GM21723 (cell line): ENCODE measurements at regions not wholly inside any gene's neighbourhood (a gene's known extent, or its start where the extent isn't known, plus 50 kb on each side); places are given as distances from the start of the nearest gene placed in this dataset.
"Not testable (repeated sequence)": the region's sequence is repeated elsewhere in the genome, so short reads cannot be mapped to it uniquely, and the experiment has no call there.

Experiments used
- ATAC-seq: cut with Tn5 transposase; IDR thresholded peaks from one replicate; pipeline ENCODE4 v1.9.1; 2021; ENCODE audit warnings: mild to moderate bottlenecking, moderate library complexity; ENCODE audit not compliant: unreplicated experiment

GRCh38 chr2:57465067-57465466 is 581.5 kb upstream of the VRK2 start:
- no peak for ATAC-seq

- ATAC-seq: no peak
Measured at GRCh38 chr2:57465967-57466366, 580.6 kb upstream of the VRK2 start.

- no peak for ATAC-seq
Measured at GRCh38 chr2:57475391-57475790, 571.2 kb upstream of the VRK2 start.

- ATAC-seq: no peak
Measured at GRCh38 chr2:57479981-57480380, 566.6 kb upstream of the VRK2 start.

- ATAC-seq: no peak
Measured at GRCh38 chr2:57488061-57488460, 558.5 kb upstream of the VRK2 start.

GRCh38 chr2:57490741-57491140 is 555.9 kb upstream of the VRK2 start:
- no peak for ATAC-seq

GRCh38 chr2:57491213-57491612 is 555.4 kb upstream of the VRK2 start:
- ATAC-seq: no peak

- ATAC-seq: not testable (repeated sequence)
Measured at GRCh38 chr2:57493966-57494365, 552.6 kb upstream of the VRK2 start.

- peak; percentile 69 for ATAC-seq
Measured at GRCh38 chr2:57497489-57498096, 549.0 kb upstream of the VRK2 start.

- no peak for ATAC-seq
Measured at GRCh38 chr2:57504787-57505186, 541.8 kb upstream of the VRK2 start.

- no peak for ATAC-seq
Measured at GRCh38 chr2:57509189-57509588, 537.4 kb upstream of the VRK2 start.

- ATAC-seq: no peak
Measured at GRCh38 chr2:57510704-57511103, 535.9 kb upstream of the VRK2 start.

- no peak for ATAC-seq
Measured at GRCh38 chr2:57515366-57515765, 531.2 kb upstream of the VRK2 start.

GRCh38 chr2:57516698-57517340 is 529.8 kb upstream of the VRK2 start:
- ATAC-seq: peak; percentile 93

GRCh38 chr2:57523304-57523703 is 523.3 kb upstream of the VRK2 start:
- no peak for ATAC-seq

- no peak for ATAC-seq
Measured at GRCh38 chr2:57527685-57528084, 518.9 kb upstream of the VRK2 start.

GRCh38 chr2:57528499-57528898 is 518.1 kb upstream of the VRK2 start:
- ATAC-seq: no peak

GRCh38 chr2:57534358-57534757 is 512.2 kb upstream of the VRK2 start:
- ATAC-seq: no peak

- peak; percentile 84 for ATAC-seq
Measured at GRCh38 chr2:57536535-57537231, 509.9 kb upstream of the VRK2 start.

- no peak for ATAC-seq
Measured at GRCh38 chr2:57539761-57540160, 506.8 kb upstream of the VRK2 start.

- no peak for ATAC-seq
Measured at GRCh38 chr2:57542081-57542480, 504.5 kb upstream of the VRK2 start.

- no peak for ATAC-seq
Measured at GRCh38 chr2:57543211-57543610, 503.4 kb upstream of the VRK2 start.
